K562 (cell line): ENCODE measurements at regions not wholly inside any gene's neighbourhood (a gene's known extent, or its start where the extent isn't known, plus 50 kb on each side); places are given as distances from the start of the nearest gene placed in this dataset.

Experiments
- ATAC-seq: fragments of 200-7000 bp; cut with Tn5 transposase; 3 replicates; pipeline ENCODE4 v1.9.1; 2020; ENCODE audit warnings: moderate library complexity
- BruUV-seq: library from RNA; stranded (reverse); fragments of 400-500 nt; replicated peaks from 2 replicates; lab custom pipeline; 2021; lab: Mats Ljungman, UMichigan
- CTCF ChIA-PET: fragments of 300-600 bp; formaldehyde crosslinking; extraction: SDS; loops from one replicate; lab custom pipeline; 2021; ENCODE audit warnings: low intra/inter-chr PET ratio; lab: Yijun Ruan, JAX
- POLR2A ChIA-PET: fragments of 300-600, 350-650 bp; sonication (Branson Sonifier 250); formaldehyde crosslinking; extraction: SDS; loops from one replicate; lab custom pipeline; 2021; ENCODE audit warnings: antibody characterized with exemption, inconsistent platforms; lab: Yijun Ruan, JAX
- DNase-seq, 4 experiments: peaks; one replicate each; pipeline versions ENCODE4 v3.0.0 to v3.0.0-alpha.2; 2011 to 2018; ENCODE audit warnings: low spot score in 3 of 4, mixed read lengths in 3 of 4; ENCODE audit errors: extremely low read depth in 1 of 4
- FAIRE-seq: peaks from 2 replicates; lab custom pipeline; 2011; peaks lifted over from hg19 to GRCh38; lab: Jason Lieb, UNC
- H2AFZ ChIP-seq: 2 replicates; pipeline ENCODE4 v1.6.0; 2011; ENCODE audit warnings: low read depth, low read length, control low read depth, inconsistent platforms
- H3K27ac ChIP-seq: fragments of 200-600 bp; 3 replicates; pipeline ENCODE4 v1.8.0; 2011; ENCODE audit warnings: low read depth, mild to moderate bottlenecking, control low read depth, inconsistent platforms, low read length, moderate library complexity, mixed read lengths; ENCODE audit errors: extremely low read depth
- H3K27me3 ChIP-seq, 2 experiments: fragments of 300-600 bp in 1 of 2; 2 replicates in 1 of 2; 3 replicates in 1 of 2; pipeline versions ENCODE4 v1.6.0 to v1.8.0; 2011; ENCODE audit warnings: inconsistent platforms in 2 of 2, low read length in 2 of 2, mild to moderate bottlenecking in 1 of 2, mixed read lengths in 1 of 2, moderate library complexity in 1 of 2; ENCODE audit not compliant: control insufficient read depth in 2 of 2, insufficient read depth in 2 of 2
- H3K36me3 ChIP-seq: fragments of 300-600 bp; 3 replicates; pipeline ENCODE4 v1.8.0; 2011; ENCODE audit warnings: mild to moderate bottlenecking, low read length, inconsistent platforms; ENCODE audit not compliant: control insufficient read depth, insufficient read depth
- H3K4me1 ChIP-seq, 2 experiments: fragments of 200-600 bp in 1 of 2; replicated peaks in 1 of 2; 2 replicates in 1 of 2; 3 replicates in 1 of 2; pipeline versions ENCODE4 v1.5.1 to v1.8.0; 2011; ENCODE audit warnings: inconsistent platforms in 2 of 2, low read length in 2 of 2, mild to moderate bottlenecking in 1 of 2, mixed read lengths in 1 of 2, moderate library complexity in 1 of 2; ENCODE audit not compliant: control insufficient read depth in 2 of 2, insufficient read depth in 2 of 2
- H3K4me2 ChIP-seq: 2 replicates; pipeline ENCODE4 v1.6.1; 2011; ENCODE audit warnings: low read length, control low read depth, inconsistent platforms, mixed read lengths; ENCODE audit not compliant: insufficient read depth
- H3K4me3 ChIP-seq: fragments of 200-600 bp; sonication (generic), shearing (Covaris generic); 2 replicates; pipeline ENCODE4 v1.5.1; 2016; ENCODE audit warnings: control low read depth, inconsistent platforms
- H3K79me2 ChIP-seq: fragments of 200-600 bp; 3 replicates; pipeline ENCODE4 v1.8.0; 2011; ENCODE audit warnings: low read length, inconsistent platforms; ENCODE audit not compliant: control insufficient read depth, insufficient read depth
- H3K9ac ChIP-seq, 2 experiments: 2 replicates each; pipeline versions ENCODE4 v1.6.0 to v1.6.1; 2011; ENCODE audit warnings: low read depth in 2 of 2, low read length in 2 of 2, control low read depth in 1 of 2, inconsistent platforms in 1 of 2, mild to moderate bottlenecking in 1 of 2, mixed read lengths in 1 of 2; ENCODE audit not compliant: insufficient read depth in 1 of 2
- H3K9me1 ChIP-seq: one replicate; pipeline ENCODE4 v1.6.0; 2011; ENCODE audit warnings: inconsistent platforms, mild to moderate bottlenecking, low read length, moderate library complexity; ENCODE audit not compliant: control insufficient read depth, insufficient read depth
- H3K9me3 ChIP-seq: replicated peaks from 2 replicates; pipeline ENCODE4 v1.5.1; 2011; ENCODE audit warnings: low read depth, low read length, inconsistent platforms; ENCODE audit not compliant: control insufficient read depth, insufficient read depth
- H4K20me1 ChIP-seq: replicated peaks from 2 replicates; pipeline ENCODE4 v1.6.1; 2011; ENCODE audit warnings: low read length, inconsistent platforms, mixed read lengths; ENCODE audit not compliant: control insufficient read depth, insufficient read depth
- CBX5 ChIP-seq: IDR thresholded peaks from 2 replicates; pipeline ENCODE4 v1.6.1; 2014; ENCODE audit warnings: low read depth, borderline replicate concordance
- COPS2 ChIP-seq: fragments of 450-650 bp; conservative IDR thresholded peaks from 2 replicates; pipeline ENCODE4 v1.6.1; 2016; ENCODE audit warnings: mild to moderate bottlenecking, moderate library complexity
- GTF2F1 ChIP-seq: IDR thresholded peaks from 2 replicates; pipeline ENCODE4 v1.6.1; 2011; ENCODE audit warnings: low read depth, low read length, improper control_type of control experiment
- HSF4 ChIP-seq: fragments of 250-450 bp; sonication (Bioruptor Pico); IDR thresholded peaks from 2 replicates; pipeline ENCODE4 v2.1.2; 2022; ENCODE audit warnings: mild to moderate bottlenecking, moderate library complexity, borderline replicate concordance
- TAF9B ChIP-seq: fragments of 450-650 bp; IDR thresholded peaks from 2 replicates; pipeline ENCODE4 v1.6.1; 2018; ENCODE audit warnings: mild to moderate bottlenecking; ENCODE audit not compliant: partially characterized antibody
- ZBTB8A ChIP-seq: fragments of 450-650 bp; IDR thresholded peaks from 2 replicates; pipeline ENCODE4 v1.6.1; 2018; ENCODE audit warnings: mild to moderate bottlenecking, moderate library complexity; ENCODE audit not compliant: partially characterized antibody
- ZNF143 ChIP-seq: sonication (generic); formaldehyde crosslinking; IDR thresholded peaks from 2 replicates; pipeline ENCODE4 v1.9.0; 2022; ENCODE audit warnings: mild to moderate bottlenecking, missing genetic modification reagents
- ZNF174 ChIP-seq: fragments of 250-450 bp; sonication (Bioruptor Pico); IDR thresholded peaks from 2 replicates; pipeline ENCODE4 v1.4.0; 2020; ENCODE audit warnings: mild to moderate bottlenecking
- ZNF23 ChIP-seq: fragments of 250-450 bp; sonication (Bioruptor Pico); IDR thresholded peaks from 2 replicates; pipeline ENCODE4 v1.4.0; 2020; ENCODE audit warnings: mild to moderate bottlenecking
- ZNF561 ChIP-seq: fragments of 450-650 bp; formaldehyde crosslinking; conservative IDR thresholded peaks from 2 replicates; pipeline ENCODE4 v1.4.0; 2020; ENCODE audit warnings: mild to moderate bottlenecking, moderate library complexity
- ZNF766 ChIP-seq: fragments of 200-800 bp; sonication (Bioruptor generic); conservative IDR thresholded peaks from 2 replicates; pipeline ENCODE4 v1.6.1; 2016; ENCODE audit warnings: missing genetic modification characterization, missing compliant biosample characterization
- WGBS: fragments of 100-300 bp; shearing (Covaris generic); methylation state at CpG from one replicate; pipeline ENCODE4 v1.1.6; 2016; ENCODE audit warnings: low coverage, mixed read lengths; ENCODE audit not compliant: insufficient coverage; ENCODE audit errors: missing lambda C conversion rate; 5-methylcytosine and 5-hydroxymethylcytosine counted together
- in situ Hi-C: fragments of 300-500 bp; cut with MboI; formaldehyde crosslinking; loops from 4 replicates; pipeline ENCODE4 v1.15.0; 2018; ENCODE audit warnings: inconsistent platforms, mixed read lengths
- intact Hi-C: fragments of 100-400 bp; cut with micrococcal nuclease; formaldehyde crosslinking; loops from 2 replicates; pipeline ENCODE4 v1.14.2; 2022
- TF ChIP-seq, protein P1 (sequence below): sonication (generic); formaldehyde crosslinking; IDR thresholded peaks from 2 replicates; pipeline ENCODE4 v1.8.1; 2022; ENCODE audit warnings: missing genetic modification reagents
- TF ChIP-seq, protein P2 (sequence below): fragments of 200-400 bp; formaldehyde crosslinking; IDR thresholded peaks from 2 replicates; pipeline ENCODE4 v1.6.1; 2017; ENCODE audit warnings: mild to moderate bottlenecking, low read depth, low read length, moderate library complexity

DNA sequence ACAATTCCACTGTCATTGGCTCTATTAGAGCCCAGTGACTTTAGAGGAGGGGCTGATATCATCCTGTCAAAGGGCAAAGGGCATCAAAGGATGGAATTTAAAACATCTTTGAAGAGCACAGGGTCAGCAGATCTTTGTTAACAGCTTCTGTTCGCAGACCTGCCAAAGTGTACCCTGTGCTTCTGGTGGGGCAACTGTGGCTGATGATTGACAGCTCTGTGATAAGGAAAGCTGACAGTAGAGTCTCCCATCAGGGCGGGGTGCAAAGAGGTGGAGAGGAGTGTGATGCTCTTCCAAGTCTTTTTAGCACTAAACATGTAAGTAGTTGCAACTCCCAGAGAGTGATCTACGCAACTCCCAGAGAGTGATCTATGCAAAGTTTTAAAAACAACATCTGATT is 742.1 kb upstream of the SOX9 start:
- Histone ChIP-seq H3K36me3 (no peaks in the 10 kb centered on the region), H3K4me3 (no peak overlapping the region), H3K9me1 (no peaks in the 10 kb centered on the region), H3K4me2 (no peak overlapping the region), H3K27ac (no peak overlapping the region), H4K20me1 (no peaks in the 10 kb centered on the region), H3K9ac (no peak overlapping the region), H3K79me2 (no peaks in the 10 kb centered on the region), H3K27me3 (no peaks in the 10 kb centered on the region), H3K9me3 (no peaks in the 10 kb centered on the region), H2AFZ (no peak overlapping the region), H3K4me1 (no peaks in the 10 kb centered on the region)
- no TSS peak for BruUV-seq
- 0% methylated on average over 3 of the region's 3 CpGs for WGBS
- FAIRE-seq: no peak
- in situ Hi-C loops (no loop called here), intact Hi-C loops (no loop called here)
- no peak for ATAC-seq
- POLR2A ChIA-PET: no interaction called here
- CTCF ChIA-PET: no interaction called here
- TF ChIP-seq ZNF561 (CRISPR knock-in tag) (no peak), ZNF143 (CRISPR knock-in tag) (no peak), HSF4 (CRISPR knock-in tag) (no peak)
- TF ChIP-seq, protein P1, sequence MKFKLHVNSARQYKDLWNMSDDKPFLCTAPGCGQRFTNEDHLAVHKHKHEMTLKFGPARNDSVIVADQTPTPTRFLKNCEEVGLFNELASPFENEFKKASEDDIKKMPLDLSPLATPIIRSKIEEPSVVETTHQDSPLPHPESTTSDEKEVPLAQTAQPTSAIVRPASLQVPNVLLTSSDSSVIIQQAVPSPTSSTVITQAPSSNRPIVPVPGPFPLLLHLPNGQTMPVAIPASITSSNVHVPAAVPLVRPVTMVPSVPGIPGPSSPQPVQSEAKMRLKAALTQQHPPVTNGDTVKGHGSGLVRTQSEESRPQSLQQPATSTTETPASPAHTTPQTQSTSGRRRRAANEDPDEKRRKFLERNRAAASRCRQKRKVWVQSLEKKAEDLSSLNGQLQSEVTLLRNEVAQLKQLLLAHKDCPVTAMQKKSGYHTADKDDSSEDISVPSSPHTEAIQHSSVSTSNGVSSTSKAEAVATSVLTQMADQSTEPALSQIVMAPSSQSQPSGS (CRISPR knock-in tag): no peak
- DNase-seq: no peak

DNA sequence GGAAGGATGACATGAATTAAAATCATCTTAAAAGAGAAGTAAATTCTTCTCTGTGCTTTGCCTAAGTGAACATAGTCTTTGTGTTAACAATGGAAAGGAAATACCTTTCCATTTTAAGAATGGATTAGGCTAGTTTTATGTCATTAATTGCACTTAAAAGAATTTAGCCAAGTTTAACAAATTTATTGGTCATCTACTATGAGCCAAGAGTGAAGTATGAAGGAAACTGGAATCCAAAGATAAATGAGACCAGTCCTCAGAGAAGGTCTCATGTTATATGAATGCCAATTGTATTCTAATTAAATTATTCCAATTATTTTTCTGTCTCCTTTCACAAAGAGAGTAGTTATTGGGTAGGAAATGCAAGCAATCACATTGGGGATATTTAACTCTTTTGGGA is 741.3 kb upstream of the SOX9 start:
- Histone ChIP-seq H3K4me3 (no peak overlapping the region), H3K36me3 (no peaks in the 10 kb centered on the region), H3K79me2 (no peaks in the 10 kb centered on the region), H3K9me1 (no peaks in the 10 kb centered on the region), H3K27ac (no peak overlapping the region), H3K27me3 (no peaks in the 10 kb centered on the region), H3K4me2 (no peak overlapping the region), H4K20me1 (no peaks in the 10 kb centered on the region), H3K9me3 (no peaks in the 10 kb centered on the region), H3K4me1 (no peaks in the 10 kb centered on the region), H3K9ac (no peak overlapping the region), H2AFZ (no peak overlapping the region)
- BruUV-seq: no TSS peak
- ATAC-seq (no peak), FAIRE-seq (no peak), DNase-seq (no peak)
- intact Hi-C loops: no loop called here
- in situ Hi-C loops: no loop called here
- ChIA-PET CTCF (no interaction called here), POLR2A (no interaction called here)
- TF ChIP-seq ZNF174 (CRISPR knock-in tag) (no peak), TAF9B (no peak), ZBTB8A (no peak), GTF2F1 (no peak), CBX5 (no peak), ZNF23 (CRISPR knock-in tag) (no peak), ZNF766 (CRISPR knock-in tag) (no peak), COPS2 (no peak)
- TF ChIP-seq, protein P2, sequence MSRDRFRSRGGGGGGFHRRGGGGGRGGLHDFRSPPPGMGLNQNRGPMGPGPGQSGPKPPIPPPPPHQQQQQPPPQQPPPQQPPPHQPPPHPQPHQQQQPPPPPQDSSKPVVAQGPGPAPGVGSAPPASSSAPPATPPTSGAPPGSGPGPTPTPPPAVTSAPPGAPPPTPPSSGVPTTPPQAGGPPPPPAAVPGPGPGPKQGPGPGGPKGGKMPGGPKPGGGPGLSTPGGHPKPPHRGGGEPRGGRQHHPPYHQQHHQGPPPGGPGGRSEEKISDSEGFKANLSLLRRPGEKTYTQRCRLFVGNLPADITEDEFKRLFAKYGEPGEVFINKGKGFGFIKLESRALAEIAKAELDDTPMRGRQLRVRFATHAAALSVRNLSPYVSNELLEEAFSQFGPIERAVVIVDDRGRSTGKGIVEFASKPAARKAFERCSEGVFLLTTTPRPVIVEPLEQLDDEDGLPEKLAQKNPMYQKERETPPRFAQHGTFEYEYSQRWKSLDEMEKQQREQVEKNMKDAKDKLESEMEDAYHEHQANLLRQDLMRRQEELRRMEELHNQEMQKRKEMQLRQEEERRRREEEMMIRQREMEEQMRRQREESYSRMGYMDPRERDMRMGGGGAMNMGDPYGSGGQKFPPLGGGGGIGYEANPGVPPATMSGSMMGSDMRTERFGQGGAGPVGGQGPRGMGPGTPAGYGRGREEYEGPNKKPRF: no peak
